ENCODE measurements at regions not wholly inside any gene's neighbourhood (a gene's known extent, or its start where the extent isn't known, plus 50 kb on each side); places are given as distances from the start of the nearest gene placed in this dataset.
A peak's percentile ranks its signal among the peaks of the same experiment; 100 is the strongest.

- peak; percentile 83 for DNase-seq (ENCODE audit: low spot score)
Measured at GRCh38 chr3:76063019-76063418, 277.7 kb upstream of the ZNF717 start.

GRCh38 chr3:76063811-76064210 lies 278.5 kb upstream of the ZNF717 start:
- no peak for DNase-seq (ENCODE audit: low spot score)

- no peak for DNase-seq (ENCODE audit: low spot score)
Measured at GRCh38 chr3:76065964-76066363, 280.6 kb upstream of the ZNF717 start.

GRCh38 chr3:76078101-76078500 lies 292.8 kb upstream of the ZNF717 start:
- DNase-seq (ENCODE audit: low spot score) = no peak

GRCh38 chr3:76083992-76084391 lies 298.6 kb upstream of the ZNF717 start:
- DNase-seq (ENCODE audit: low spot score) = no peak

GRCh38 chr3:76096036-76096435 lies 310.7 kb upstream of the ZNF717 start:
- DNase-seq (ENCODE audit: low spot score) = no peak

GRCh38 chr3:76096836-76097588 lies 311.7 kb upstream of the ZNF717 start:
- DNase-seq (ENCODE audit: low spot score) = no peak

- DNase-seq (ENCODE audit: low spot score) = no peak
Measured at GRCh38 chr3:76097589-76097969, 312.2 kb upstream of the ZNF717 start.

- no peak for DNase-seq (ENCODE audit: low spot score)
Measured at GRCh38 chr3:76099956-76100355, 314.6 kb upstream of the ZNF717 start.

GRCh38 chr3:76107935-76108570 lies 322.7 kb upstream of the ZNF717 start:
- DNase-seq (ENCODE audit: low spot score) = peak; percentile 27

GRCh38 chr3:76111808-76112207 lies 326.5 kb upstream of the ZNF717 start:
- DNase-seq (ENCODE audit: low spot score) = no peak

- DNase-seq (ENCODE audit: low spot score) = peak; percentile 29
Measured at GRCh38 chr3:76122007-76122406, 336.7 kb upstream of the ZNF717 start.

- no peak for DNase-seq (ENCODE audit: low spot score)
Measured at GRCh38 chr3:76129441-76129840, 344.1 kb upstream of the ZNF717 start.

- no peak for DNase-seq (ENCODE audit: low spot score)
Measured at GRCh38 chr3:76131396-76132153, 346.2 kb upstream of the ZNF717 start.

- DNase-seq (ENCODE audit: low spot score) = no peak
Measured at GRCh38 chr3:76132154-76132470, 346.8 kb upstream of the ZNF717 start.

GRCh38 chr3:76134166-76134565 lies 348.8 kb upstream of the ZNF717 start:
- no peak for DNase-seq (ENCODE audit: low spot score)

GRCh38 chr3:76138921-76139320 lies 353.6 kb upstream of the ZNF717 start:
- no peak for DNase-seq (ENCODE audit: low spot score)

- no peak for DNase-seq (ENCODE audit: low spot score)
Measured at GRCh38 chr3:76147846-76148245, 362.5 kb upstream of the ZNF717 start.

- no peak for DNase-seq (ENCODE audit: low spot score)
Measured at GRCh38 chr3:76152028-76152427, 366.7 kb upstream of the ZNF717 start.

GRCh38 chr3:76161856-76162255 lies 376.5 kb upstream of the ZNF717 start:
- no peak for DNase-seq (ENCODE audit: low spot score)

GRCh38 chr3:76171647-76172046 lies 386.3 kb upstream of the ZNF717 start:
- DNase-seq (ENCODE audit: low spot score) = no peak

- no peak for DNase-seq (ENCODE audit: low spot score)
Measured at GRCh38 chr3:76177610-76178009, 392.3 kb upstream of the ZNF717 start.

GRCh38 chr3:76178412-76178811 lies 393.1 kb upstream of the ZNF717 start:
- no peak for DNase-seq (ENCODE audit: low spot score)

All from H4 (cell line).